ENCODE measurements at regions not wholly inside any gene's neighbourhood (a gene's known extent, or its start where the extent isn't known, plus 50 kb on each side); places are given as distances from the start of the nearest gene placed in this dataset.
"Not testable (repeated sequence)": the region's sequence is repeated elsewhere in the genome, so short reads cannot be mapped to it uniquely, and the experiment has no call there.

DNA sequence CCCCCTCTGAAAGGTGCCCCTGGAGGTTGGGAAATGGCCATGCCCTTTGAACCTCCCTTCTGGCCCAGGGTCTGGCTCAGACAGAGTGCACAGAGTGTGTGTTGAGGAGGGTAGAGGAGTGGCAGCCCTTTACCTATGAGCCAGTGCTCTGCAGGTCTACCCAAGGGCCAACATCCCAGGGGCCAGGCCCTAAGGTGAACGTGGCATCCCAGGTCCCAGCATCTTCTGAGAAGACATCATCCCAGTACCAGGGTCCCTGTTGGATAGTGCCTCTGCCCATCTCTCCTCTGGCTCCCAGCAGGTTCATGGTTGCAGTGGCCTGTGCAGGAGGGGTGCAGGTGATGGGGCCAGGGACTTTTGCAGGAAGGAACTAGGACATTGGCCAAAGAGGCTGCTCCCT, 578.5 kb downstream of the KCNJ18 start:
- TF ChIP-seq, protein P1, sequence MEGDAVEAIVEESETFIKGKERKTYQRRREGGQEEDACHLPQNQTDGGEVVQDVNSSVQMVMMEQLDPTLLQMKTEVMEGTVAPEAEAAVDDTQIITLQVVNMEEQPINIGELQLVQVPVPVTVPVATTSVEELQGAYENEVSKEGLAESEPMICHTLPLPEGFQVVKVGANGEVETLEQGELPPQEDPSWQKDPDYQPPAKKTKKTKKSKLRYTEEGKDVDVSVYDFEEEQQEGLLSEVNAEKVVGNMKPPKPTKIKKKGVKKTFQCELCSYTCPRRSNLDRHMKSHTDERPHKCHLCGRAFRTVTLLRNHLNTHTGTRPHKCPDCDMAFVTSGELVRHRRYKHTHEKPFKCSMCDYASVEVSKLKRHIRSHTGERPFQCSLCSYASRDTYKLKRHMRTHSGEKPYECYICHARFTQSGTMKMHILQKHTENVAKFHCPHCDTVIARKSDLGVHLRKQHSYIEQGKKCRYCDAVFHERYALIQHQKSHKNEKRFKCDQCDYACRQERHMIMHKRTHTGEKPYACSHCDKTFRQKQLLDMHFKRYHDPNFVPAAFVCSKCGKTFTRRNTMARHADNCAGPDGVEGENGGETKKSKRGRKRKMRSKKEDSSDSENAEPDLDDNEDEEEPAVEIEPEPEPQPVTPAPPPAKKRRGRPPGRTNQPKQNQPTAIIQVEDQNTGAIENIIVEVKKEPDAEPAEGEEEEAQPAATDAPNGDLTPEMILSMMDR (IDR thresholded peaks at IDR 0.05), result not testable (repeated sequence)
- TF ChIP-seq POLR2AphosphoS5 (IDR thresholded peaks at IDR 0.05), result not testable (repeated sequence)
